Embryonic facial prominence (tissue), 1 donor: ENCODE measurements at regions not wholly inside any gene's neighbourhood (a gene's known extent, or its start where the extent isn't known, plus 50 kb on each side); places are given as distances from the start of the nearest gene placed in this dataset.

Experiments used
- DNase-seq: peaks from one replicate; pipeline ENCODE4 v3.0.0-alpha.2; 2016; ENCODE audit errors: extremely low spot score

GRCh38 chr5:20446121-20446520 is 458.1 kb upstream of the CDH18 start:
- DNase-seq, result no peak

GRCh38 chr5:20445326-20445860 is 457.4 kb upstream of the CDH18 start:
- DNase-seq, result no peak

GRCh38 chr5:20434786-20435185 is 446.8 kb upstream of the CDH18 start:
- no peak for DNase-seq

GRCh38 chr5:20420991-20421595 is 433.1 kb upstream of the CDH18 start:
- DNase-seq, result no peak
